ENCODE measurements at regions not wholly inside any gene's neighbourhood (a gene's known extent, or its start where the extent isn't known, plus 50 kb on each side); places are given as distances from the start of the nearest gene placed in this dataset.

- Histone ChIP-seq H3K36me3 (no peaks in the 10 kb centered on the region), H3K27me3 (peaks cover 0 to 50% (median under 1%) of the 10 kb centered on the region in 4 donors), H3K9me3 (no peaks in the 10 kb centered on the region), H3K4me3 (no peak overlapping the region), H3K27ac (replicated peaks in 1 of 4) (no peak overlapping the region), H3K4me1 (peaks cover 0 to 3% (median 2%) of the 10 kb centered on the region in 4 donors)
- no peak for TF ChIP-seq POLR2AphosphoS5 (IDR thresholded peaks at IDR 0.05)
- TF ChIP-seq EP300 (IDR thresholded peaks at IDR 0.05), result no peak
- TF ChIP-seq CTCF (IDR thresholded peaks at IDR 0.05), result no peak
- intact Hi-C loops (cut with DNase I), result no loop called here
- 89% methylated on average over 1 of the region's 1 CpG for WGBS
- DNase-seq (ENCODE audit: extremely low spot score), result no peak
Measured at GRCh38 chr15:69653306-69653705, 200.7 kb downstream of the RPLP1 start.

GRCh38 chr15:69653846-69654245 is 201.2 kb downstream of the RPLP1 start:
- H3K4me1 ChIP-seq, result no peaks in the 10 kb centered on the region
- H3K36me3 ChIP-seq, result no peaks in the 10 kb centered on the region
- H3K27ac ChIP-seq (replicated peaks in 1 of 4), result no peak overlapping the region
- WGBS, result 71% methylated on average over 2 of the region's 2 CpGs
- intact Hi-C loops (cut with DNase I), result no loop called here
- H3K27me3 ChIP-seq, result peaks cover 0 to 48% (median 2%) of the 10 kb centered on the region in 4 donors
- H3K9me3 ChIP-seq, result no peaks in the 10 kb centered on the region
- TF ChIP-seq CTCF (IDR thresholded peaks at IDR 0.05) (no peak), EP300 (IDR thresholded peaks at IDR 0.05) (no peak), POLR2AphosphoS5 (IDR thresholded peaks at IDR 0.05) (no peak), POLR2A (IDR thresholded peaks at IDR 0.05; ENCODE audit: low read depth) (no peak)
- no peak for DNase-seq (ENCODE audit: extremely low spot score)
- H3K4me3 ChIP-seq, result no peak overlapping the region

GRCh38 chr15:69656271-69657030 is 203.8 kb downstream of the RPLP1 start:
- Histone ChIP-seq H3K36me3 (no peaks in the 10 kb centered on the region), H3K4me1 (no peaks in the 10 kb centered on the region), H3K9me3 (no peaks in the 10 kb centered on the region), H3K27ac (replicated peaks in 1 of 4) (no peak overlapping the region), H3K27me3 (peaks cover 0 to 59% (median 2%) of the 10 kb centered on the region in 4 donors), H3K4me3 (no peak overlapping the region)
- no peak for DNase-seq (ENCODE audit: extremely low spot score)
- 93% methylated on average over 10 of the region's 10 CpGs for WGBS
- intact Hi-C loops (cut with DNase I), result no loop called here
- TF ChIP-seq EP300 (IDR thresholded peaks at IDR 0.05) (no peak), POLR2A (IDR thresholded peaks at IDR 0.05; ENCODE audit: low read depth) (no peak), POLR2AphosphoS5 (IDR thresholded peaks at IDR 0.05) (no peak), CTCF (IDR thresholded peaks at IDR 0.05) (no peak)

GRCh38 chr15:69657626-69658025 is 205.0 kb downstream of the RPLP1 start:
- no peak for DNase-seq (ENCODE audit: extremely low spot score)
- TF ChIP-seq CTCF (IDR thresholded peaks at IDR 0.05) (no peak), POLR2AphosphoS5 (IDR thresholded peaks at IDR 0.05) (no peak), POLR2A (IDR thresholded peaks at IDR 0.05; ENCODE audit: low read depth) (no peak), EP300 (IDR thresholded peaks at IDR 0.05) (no peak)
- 90% methylated on average over 6 of the region's 6 CpGs for WGBS

More at GRCh38 chr15:69657626-69658025, 205.0 kb downstream of the RPLP1 start:
- no peak overlapping the region for H3K27ac ChIP-seq (replicated peaks in 1 of 4)
- intact Hi-C loops (cut with DNase I), result no loop called here
- no peak overlapping the region for H3K4me3 ChIP-seq
- no peaks in the 10 kb centered on the region for H3K36me3 ChIP-seq
- H3K9me3 ChIP-seq, result no peaks in the 10 kb centered on the region
- no peaks in the 10 kb centered on the region for H3K4me1 ChIP-seq
- peaks cover 0 to 63% (median 2%) of the 10 kb centered on the region in 4 donors for H3K27me3 ChIP-seq

All from esophagus muscularis mucosa (tissue), 4 donors.